Rectal smooth muscle tissue (tissue), 1 donor: ENCODE measurements at regions not wholly inside any gene's neighbourhood (a gene's known extent, or its start where the extent isn't known, plus 50 kb on each side); places are given as distances from the start of the nearest gene placed in this dataset.

Source experiments
- H3K27ac ChIP-seq: one replicate; pipeline ENCODE4 v1.7.0; 2013; ENCODE audit warnings: low read depth, low read length, inconsistent platforms
- H3K27me3 ChIP-seq: one replicate; pipeline ENCODE4 v1.7.0; 2013; ENCODE audit warnings: low read length; ENCODE audit not compliant: control insufficient read depth, insufficient read depth
- H3K36me3 ChIP-seq: one replicate; pipeline ENCODE4 v1.7.0; 2013; ENCODE audit warnings: low read length; ENCODE audit not compliant: control insufficient read depth, insufficient read depth
- H3K4me1 ChIP-seq: one replicate; pipeline ENCODE4 v1.7.0; 2013; ENCODE audit warnings: low read length; ENCODE audit not compliant: control insufficient read depth, insufficient read depth
- H3K4me3 ChIP-seq: one replicate; pipeline ENCODE4 v1.7.0; 2013; ENCODE audit warnings: low read length
- H3K9ac ChIP-seq: one replicate; pipeline ENCODE4 v1.7.0; 2013; ENCODE audit warnings: low read length

- no peaks in the 10 kb centered on the region for H3K27me3 ChIP-seq
- no peak overlapping the region for H3K27ac ChIP-seq
- H3K4me3 ChIP-seq, result no peak overlapping the region
- no peaks in the 10 kb centered on the region for H3K36me3 ChIP-seq
- H3K9ac ChIP-seq, result no peak overlapping the region
- H3K4me1 ChIP-seq, result peaks cover 8% of the 10 kb centered on the region
Observed at GRCh38 chr9:99369327-99369722, 147.2 kb downstream of the SEC61B start.

GRCh38 chr9:99370376-99370775 is 148.3 kb downstream of the SEC61B start:
- H3K9ac ChIP-seq, result no peak overlapping the region
- no peak overlapping the region for H3K4me3 ChIP-seq
- H3K27ac ChIP-seq, result no peak overlapping the region
- peaks cover 8% of the 10 kb centered on the region for H3K4me1 ChIP-seq
- no peaks in the 10 kb centered on the region for H3K27me3 ChIP-seq
- no peaks in the 10 kb centered on the region for H3K36me3 ChIP-seq

GRCh38 chr9:99371376-99371775 is 149.3 kb downstream of the SEC61B start:
- no peaks in the 10 kb centered on the region for H3K36me3 ChIP-seq
- no peak overlapping the region for H3K27ac ChIP-seq
- no peak overlapping the region for H3K9ac ChIP-seq
- H3K4me1 ChIP-seq, result peaks cover 8% of the 10 kb centered on the region
- no peaks in the 10 kb centered on the region for H3K27me3 ChIP-seq
- H3K4me3 ChIP-seq, result no peak overlapping the region

GRCh38 chr9:99373912-99374311 is 151.8 kb downstream of the SEC61B start:
- peaks cover 3% of the 10 kb centered on the region for H3K4me1 ChIP-seq
- no peaks in the 10 kb centered on the region for H3K36me3 ChIP-seq
- H3K4me3 ChIP-seq, result no peak overlapping the region
- H3K27ac ChIP-seq, result no peak overlapping the region
- H3K9ac ChIP-seq, result no peak overlapping the region
- H3K27me3 ChIP-seq, result no peaks in the 10 kb centered on the region

GRCh38 chr9:99374793-99375192 is 152.7 kb downstream of the SEC61B start:
- Histone ChIP-seq H3K27ac (no peak overlapping the region), H3K27me3 (no peaks in the 10 kb centered on the region), H3K36me3 (no peaks in the 10 kb centered on the region), H3K9ac (no peak overlapping the region), H3K4me3 (no peak overlapping the region), H3K4me1 (no peaks in the 10 kb centered on the region)

GRCh38 chr9:99375481-99375880 is 153.4 kb downstream of the SEC61B start:
- Histone ChIP-seq H3K4me3 (no peak overlapping the region), H3K9ac (no peak overlapping the region), H3K27ac (no peak overlapping the region)

GRCh38 chr9:99377790-99378775 is 156.0 kb downstream of the SEC61B start:
- H3K27ac ChIP-seq, result no peak overlapping the region
- H3K27me3 ChIP-seq, result no peaks in the 10 kb centered on the region
- H3K4me3 ChIP-seq, result no peak overlapping the region
- H3K4me1 ChIP-seq, result no peaks in the 10 kb centered on the region
- no peaks in the 10 kb centered on the region for H3K36me3 ChIP-seq
- H3K9ac ChIP-seq, result no peak overlapping the region

More at GRCh38 chr9:99375481-99375880, 153.4 kb downstream of the SEC61B start:
- H3K4me1 ChIP-seq, result no peaks in the 10 kb centered on the region
- no peaks in the 10 kb centered on the region for H3K36me3 ChIP-seq
- no peaks in the 10 kb centered on the region for H3K27me3 ChIP-seq

GRCh38 chr9:99383536-99383935 is 161.5 kb downstream of the SEC61B start:
- Histone ChIP-seq H3K27ac (no peak overlapping the region), H3K9ac (no peak overlapping the region)

GRCh38 chr9:99385215-99385614 is 163.1 kb downstream of the SEC61B start:
- no peak overlapping the region for H3K9ac ChIP-seq
- no peak overlapping the region for H3K27ac ChIP-seq
- H3K4me3 ChIP-seq, result no peak overlapping the region
- no peaks in the 10 kb centered on the region for H3K36me3 ChIP-seq
- no peaks in the 10 kb centered on the region for H3K4me1 ChIP-seq
- H3K27me3 ChIP-seq, result no peaks in the 10 kb centered on the region

More at GRCh38 chr9:99383536-99383935, 161.5 kb downstream of the SEC61B start:
- Histone ChIP-seq H3K27me3 (no peaks in the 10 kb centered on the region), H3K4me3 (no peak overlapping the region), H3K4me1 (no peaks in the 10 kb centered on the region), H3K36me3 (no peaks in the 10 kb centered on the region)

- H3K27ac ChIP-seq, result no peak overlapping the region
- H3K27me3 ChIP-seq, result no peaks in the 10 kb centered on the region
- no peaks in the 10 kb centered on the region for H3K36me3 ChIP-seq
- no peak overlapping the region for H3K4me3 ChIP-seq
- no peak overlapping the region for H3K9ac ChIP-seq
- H3K4me1 ChIP-seq, result no peaks in the 10 kb centered on the region
Observed at GRCh38 chr9:99385814-99386279, 163.8 kb downstream of the SEC61B start.

GRCh38 chr9:99387431-99387830 is 165.3 kb downstream of the SEC61B start:
- Histone ChIP-seq H3K9ac (no peak overlapping the region), H3K4me1 (no peaks in the 10 kb centered on the region), H3K27ac (no peak overlapping the region), H3K36me3 (no peaks in the 10 kb centered on the region), H3K27me3 (no peaks in the 10 kb centered on the region), H3K4me3 (no peak overlapping the region)

GRCh38 chr9:99389087-99390033 is 167.3 kb downstream of the SEC61B start:
- H3K4me1 ChIP-seq, result no peaks in the 10 kb centered on the region
- H3K4me3 ChIP-seq, result no peak overlapping the region
- no peaks in the 10 kb centered on the region for H3K36me3 ChIP-seq
- no peak overlapping the region for H3K9ac ChIP-seq
- no peaks in the 10 kb centered on the region for H3K27me3 ChIP-seq
- no peak overlapping the region for H3K27ac ChIP-seq
